Left renal pelvis (tissue), 4 donors: ENCODE measurements at regions not wholly inside any gene's neighbourhood (a gene's known extent, or its start where the extent isn't known, plus 50 kb on each side); places are given as distances from the start of the nearest gene placed in this dataset.
"Not testable (repeated sequence)": the region's sequence is repeated elsewhere in the genome, so short reads cannot be mapped to it uniquely, and the experiment has no call there.

Experiments
- DNase-seq, 4 donors: peaks; one replicate each; pipeline ENCODE4 v3.0.0-alpha.2; 2013; ENCODE audit warnings: low read depth in 4 of 4, low spot score in 3 of 4

GRCh38 chr7:17396692-17397091 lies 98.2 kb downstream of the AHR start:
- DNase-seq = no peak

- no peak for DNase-seq
These were observed 103.6 kb downstream of the AHR start for GRCh38 chr7:17401791-17402627.

- no peak for DNase-seq
These were observed 104.3 kb downstream of the AHR start for GRCh38 chr7:17402628-17403278.

- DNase-seq = no peak
These were observed 105.6 kb downstream of the AHR start for GRCh38 chr7:17404006-17404405.

- no peak for DNase-seq
These were observed 107.3 kb downstream of the AHR start for GRCh38 chr7:17405786-17406185.

DNA sequence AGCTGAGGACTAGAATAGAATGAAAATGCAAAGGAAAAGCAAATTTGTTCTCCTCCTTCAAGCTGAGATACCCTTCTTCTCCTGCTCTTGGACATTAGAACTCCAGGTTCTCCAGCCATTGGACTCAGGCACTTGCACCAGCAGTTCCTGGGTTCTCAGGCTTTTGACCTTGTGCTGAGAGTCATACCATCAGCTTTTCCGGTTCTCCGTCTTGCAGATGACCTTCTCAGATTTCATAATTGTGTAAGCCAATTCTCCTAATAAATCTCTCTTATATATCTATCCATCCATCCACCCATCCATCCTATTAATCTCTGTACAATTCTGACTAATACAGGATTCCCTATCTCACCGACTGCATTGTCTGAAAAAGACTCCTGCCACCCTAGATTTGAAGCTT lies 108.3 kb downstream of the AHR start:
- no peak for DNase-seq

GRCh38 chr7:17407229-17407628 lies 108.8 kb downstream of the AHR start:
- no peak for DNase-seq

DNA sequence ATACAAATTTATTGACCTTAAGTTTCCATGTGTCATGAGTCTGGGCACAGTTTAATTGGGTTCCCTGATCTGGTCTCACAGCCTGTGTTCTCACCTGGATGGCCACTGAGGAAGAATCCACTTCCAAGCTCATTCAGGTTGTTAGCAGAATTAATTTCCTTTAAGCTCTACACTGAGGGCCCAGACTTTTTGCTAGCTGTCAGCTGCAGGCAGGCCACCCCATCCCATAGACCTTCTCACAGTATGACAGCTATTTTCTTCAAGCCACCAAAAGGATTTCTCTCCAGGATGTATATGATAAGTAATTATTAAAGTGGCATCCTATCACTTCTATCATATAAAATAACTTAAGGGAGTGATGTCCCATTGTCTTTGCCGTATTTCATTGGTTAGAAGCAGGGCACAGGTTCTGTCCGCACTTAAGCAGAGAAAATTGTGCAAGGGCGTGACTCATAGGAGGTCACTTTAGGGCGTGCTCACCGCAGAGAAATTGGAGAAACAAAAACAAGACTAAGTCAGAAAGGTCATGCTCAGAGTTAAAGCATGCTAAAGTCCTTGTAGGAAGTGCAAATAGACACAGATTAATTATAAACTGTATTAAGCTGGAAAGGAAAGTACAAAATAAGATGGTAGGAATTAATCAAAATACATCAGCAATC lies 109.9 kb downstream of the AHR start:
- no peak for DNase-seq

DNA sequence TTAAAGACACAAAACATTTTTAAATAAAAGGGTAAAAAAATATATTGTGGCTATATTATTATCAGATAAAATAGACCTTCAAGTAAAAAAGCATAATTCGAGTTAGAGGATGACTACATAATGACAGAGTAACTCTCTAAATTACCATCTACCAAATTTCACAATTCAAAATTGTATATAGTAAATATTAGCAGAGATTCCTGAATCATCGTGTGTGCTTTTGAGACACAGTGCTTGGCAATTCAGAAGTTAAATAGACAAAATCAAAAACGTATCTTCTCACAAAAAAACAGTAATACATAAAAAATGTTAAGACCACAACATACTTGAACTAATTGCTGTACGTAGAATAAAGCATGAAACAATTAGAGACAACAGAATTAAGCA lies 110.4 kb downstream of the AHR start:
- no peak for DNase-seq

- no peak for DNase-seq
These were observed 113.5 kb downstream of the AHR start for GRCh38 chr7:17411922-17412321.

DNA sequence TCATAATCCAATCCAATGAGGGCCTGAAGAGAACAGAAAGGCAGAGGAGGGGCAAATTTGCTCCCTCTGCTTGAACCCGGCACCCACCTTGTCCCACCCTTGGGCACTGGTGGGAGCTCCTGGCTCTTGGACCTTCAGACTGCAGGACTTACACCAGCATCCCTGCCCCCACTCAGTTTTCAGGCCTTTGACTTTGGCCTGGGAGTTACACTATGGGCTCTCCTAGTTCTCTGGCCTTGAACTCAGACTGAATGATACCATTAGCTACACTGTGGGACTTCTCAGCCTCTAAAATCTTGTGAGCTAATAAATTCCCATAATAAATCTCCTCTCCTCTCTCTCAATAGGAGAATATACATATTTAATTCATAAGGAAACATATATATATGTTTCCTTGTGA lies 114.4 kb downstream of the AHR start:
- no peak for DNase-seq

DNA sequence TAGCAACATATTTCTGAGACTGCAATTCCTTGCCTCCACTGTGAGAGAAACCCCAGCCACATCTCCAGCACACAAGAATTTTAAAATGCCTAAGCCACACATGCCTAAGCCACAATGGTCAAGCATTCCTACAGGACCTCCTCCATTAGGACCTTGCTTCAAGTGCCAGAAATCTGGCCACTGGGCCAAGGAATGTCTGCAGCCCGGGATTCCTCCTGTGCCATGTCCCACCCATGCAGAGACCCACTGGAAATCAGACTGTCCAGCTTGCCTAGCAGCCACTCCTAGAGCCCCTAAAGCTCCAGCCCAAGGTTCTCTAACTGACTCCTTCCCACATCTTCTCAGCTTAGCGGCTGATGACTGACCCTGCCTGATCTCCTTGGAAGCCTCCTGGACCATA lies 117.5 kb downstream of the AHR start:
- no peak for DNase-seq

- DNase-seq = not testable (repeated sequence)
These were observed 122.0 kb downstream of the AHR start for GRCh38 chr7:17420308-17421015.

- no peak for DNase-seq
These were observed 123.5 kb downstream of the AHR start for GRCh38 chr7:17421941-17422340.

DNA sequence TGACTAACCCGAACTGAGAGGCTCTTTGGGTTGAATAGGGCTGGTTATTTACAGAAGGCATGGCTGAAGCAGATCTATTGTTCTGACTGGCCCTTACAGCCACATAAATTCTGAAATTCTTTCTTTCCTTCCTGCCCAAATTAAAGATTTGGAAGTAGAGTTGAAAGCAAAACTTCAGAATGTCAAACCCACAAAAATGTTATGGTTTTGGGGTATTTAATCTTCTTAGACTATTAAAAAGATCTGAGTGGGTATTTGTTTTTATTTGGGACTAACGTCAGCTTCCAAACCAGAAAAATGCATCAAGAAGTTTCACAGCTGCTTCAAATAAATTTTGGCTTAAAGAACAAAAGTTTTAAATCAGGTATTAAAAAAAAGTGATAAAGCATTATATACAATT lies 124.5 kb downstream of the AHR start:
- no peak for DNase-seq

- DNase-seq = no peak
These were observed 129.5 kb downstream of the AHR start for GRCh38 chr7:17427924-17428323.

DNA sequence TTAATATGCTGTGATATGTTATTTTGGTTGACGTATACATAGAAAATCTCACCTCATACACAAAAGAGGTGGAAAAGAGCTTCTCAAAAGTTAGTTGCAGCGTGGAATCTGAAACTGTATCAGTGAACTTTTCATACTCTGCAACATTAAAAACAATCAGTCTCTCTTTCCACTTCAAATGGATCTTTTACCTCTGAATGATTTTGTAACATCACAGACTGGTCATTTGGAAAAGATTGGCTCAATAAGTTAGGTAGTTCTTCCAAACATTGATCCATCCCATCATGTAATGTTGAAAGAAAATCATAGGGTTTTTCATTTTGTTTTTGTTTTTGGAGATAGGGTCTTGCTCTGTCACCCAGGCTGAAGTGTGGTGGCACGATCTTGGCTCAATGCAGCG lies 131.1 kb downstream of the AHR start:
- no peak for DNase-seq

- no peak for DNase-seq
These were observed 134.3 kb downstream of the AHR start for GRCh38 chr7:17432793-17433192.

- no peak for DNase-seq
These were observed 135.7 kb downstream of the AHR start for GRCh38 chr7:17434191-17434590.

GRCh38 chr7:17434841-17435692 lies 136.6 kb downstream of the AHR start:
- DNase-seq = no peak
